GM21360 (cell line): ENCODE measurements at regions not wholly inside any gene's neighbourhood (a gene's known extent, or its start where the extent isn't known, plus 50 kb on each side); places are given as distances from the start of the nearest gene placed in this dataset.

Source experiments
- ATAC-seq: cut with Tn5 transposase; IDR thresholded peaks from one replicate; pipeline ENCODE4 v1.9.1; 2021; ENCODE audit warnings: mild to moderate bottlenecking, moderate library complexity; ENCODE audit not compliant: unreplicated experiment

GRCh38 chr13:58869566-58869965 is 1238.0 kb downstream of the PCDH17 start:
- ATAC-seq: no peak

DNA sequence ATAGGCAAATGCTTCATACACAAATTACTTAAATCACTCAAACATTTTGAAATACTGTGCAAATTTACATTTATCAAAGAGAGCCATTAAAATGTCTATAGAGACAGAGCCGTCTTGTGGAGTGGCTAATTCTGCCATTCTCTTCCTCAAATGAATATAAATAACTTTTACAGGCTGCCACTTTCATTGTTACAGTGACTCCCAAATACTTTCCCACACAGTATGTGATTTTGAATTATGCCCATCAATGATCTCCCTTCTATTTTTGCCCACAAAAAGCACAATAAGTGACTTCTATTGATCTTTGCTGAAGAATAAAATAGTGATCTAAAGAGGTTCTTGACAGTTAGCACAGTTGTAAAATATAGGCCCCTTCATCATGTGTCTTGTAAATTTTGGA is 1244.9 kb downstream of the PCDH17 start:
- no peak for ATAC-seq

DNA sequence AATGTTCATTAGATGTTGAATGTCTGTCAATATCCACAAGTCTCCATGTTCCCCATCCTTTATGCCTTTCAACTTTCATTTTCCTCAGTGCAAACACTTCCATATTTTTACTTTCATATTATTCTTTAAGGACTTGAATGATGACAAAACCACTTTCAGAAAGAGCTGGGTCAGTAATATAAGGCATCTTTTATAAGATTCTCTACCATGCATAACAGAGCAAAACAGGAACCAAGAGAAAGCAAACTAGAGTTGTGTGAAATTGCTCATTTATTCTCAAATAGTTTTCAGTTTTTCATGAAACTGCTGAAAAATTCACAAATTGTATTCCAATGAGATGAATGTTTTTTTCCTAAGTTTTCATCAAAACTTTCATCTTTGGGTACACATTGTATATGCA is 1247.6 kb downstream of the PCDH17 start:
- ATAC-seq: no peak

DNA sequence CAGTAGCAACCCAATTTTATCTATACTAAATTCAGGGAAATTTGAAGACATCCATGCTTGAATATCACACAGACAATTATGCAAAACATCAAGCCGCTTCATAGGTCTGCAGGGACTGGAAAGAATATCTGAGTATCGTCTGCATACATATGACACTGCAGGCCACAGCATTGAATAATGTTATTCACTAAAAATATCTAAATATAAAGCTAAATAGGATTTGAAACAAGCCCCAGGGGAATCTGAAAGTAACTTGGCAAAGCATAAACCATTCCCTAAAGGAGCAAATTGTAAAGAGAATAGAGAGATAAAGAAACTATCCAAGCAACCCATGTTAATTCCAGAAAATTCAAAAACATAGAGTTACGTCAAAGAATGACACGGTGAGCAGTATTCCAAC is 1251.0 kb downstream of the PCDH17 start:
- ATAC-seq: no peak

DNA sequence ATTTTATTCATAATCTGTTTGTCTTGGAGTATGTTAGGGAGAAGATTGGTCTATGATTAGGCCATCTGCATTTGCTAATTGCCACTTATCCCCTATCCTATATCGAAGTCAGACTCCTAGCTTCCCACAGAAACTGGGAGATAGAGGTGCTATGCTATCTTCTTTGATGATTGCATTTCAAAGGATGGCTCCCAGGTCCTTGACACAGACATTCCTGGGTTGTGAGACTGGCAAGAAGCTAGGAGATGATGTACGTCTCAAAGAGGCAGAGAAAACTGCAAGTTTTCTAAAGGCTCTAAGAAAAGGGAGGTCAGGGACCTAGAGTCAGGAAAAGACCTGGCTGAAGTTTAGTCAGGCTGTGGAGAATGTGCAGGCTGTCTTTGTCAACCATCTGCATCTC is 1251.9 kb downstream of the PCDH17 start:
- ATAC-seq: no peak

DNA sequence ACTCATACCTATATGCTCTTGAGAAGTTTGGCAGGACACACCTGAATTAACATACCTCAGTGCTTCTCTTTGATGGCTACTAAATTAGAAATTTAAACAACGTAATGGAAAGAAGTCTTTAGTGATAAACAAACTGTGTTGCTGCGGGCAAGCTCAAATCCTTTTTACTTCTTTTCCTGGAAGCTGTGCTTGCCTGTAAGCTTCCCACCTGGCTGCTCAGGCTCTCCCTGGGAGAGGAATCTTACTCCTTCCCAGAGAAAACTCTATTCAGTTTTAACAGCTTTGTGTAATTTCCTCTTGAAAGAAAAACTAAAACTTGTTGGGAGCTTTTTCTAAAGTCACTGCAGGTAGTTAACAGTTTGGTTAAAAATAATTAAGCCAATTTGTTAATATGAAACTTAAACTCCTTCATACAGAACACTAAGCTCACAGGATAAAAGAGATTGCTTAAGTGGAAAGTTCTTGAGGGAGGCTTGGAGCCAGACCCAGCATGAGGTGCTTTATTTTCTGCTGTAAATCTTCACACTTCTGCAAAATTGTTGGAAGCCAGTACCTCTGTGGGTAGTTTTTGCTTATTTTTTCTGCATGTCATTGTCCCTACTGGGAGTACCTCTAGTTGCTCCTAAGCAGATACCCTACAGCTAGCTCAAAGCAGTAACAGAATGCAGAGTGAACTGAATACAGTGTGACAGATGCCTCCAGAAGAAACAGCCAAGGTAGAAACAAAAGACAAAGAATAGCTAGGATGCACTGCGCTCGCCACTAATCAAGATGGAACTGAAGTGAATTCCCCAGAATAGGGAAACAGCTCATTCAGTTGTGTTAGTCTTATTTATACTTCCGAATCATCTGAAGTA is 1253.0 kb downstream of the PCDH17 start:
- ATAC-seq: no peak

DNA sequence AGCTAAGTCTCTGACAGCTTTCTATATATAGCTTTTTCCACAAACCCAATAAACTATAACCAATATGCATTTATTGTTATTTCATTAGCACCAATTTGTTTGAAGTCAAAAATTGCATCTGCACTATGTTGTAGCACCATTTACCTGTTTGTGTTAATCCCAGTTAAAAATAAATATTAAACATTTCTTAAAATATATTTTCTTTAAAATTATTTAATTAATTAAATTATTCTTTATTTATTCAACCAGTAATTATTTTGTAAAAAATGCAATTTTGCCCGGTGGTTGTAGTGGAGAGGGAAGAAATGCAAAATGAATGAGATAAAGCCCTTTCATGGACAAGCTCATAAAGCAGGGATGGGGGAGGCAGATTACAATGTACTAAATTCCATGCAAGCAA is 1257.9 kb downstream of the PCDH17 start:
- ATAC-seq: no peak

DNA sequence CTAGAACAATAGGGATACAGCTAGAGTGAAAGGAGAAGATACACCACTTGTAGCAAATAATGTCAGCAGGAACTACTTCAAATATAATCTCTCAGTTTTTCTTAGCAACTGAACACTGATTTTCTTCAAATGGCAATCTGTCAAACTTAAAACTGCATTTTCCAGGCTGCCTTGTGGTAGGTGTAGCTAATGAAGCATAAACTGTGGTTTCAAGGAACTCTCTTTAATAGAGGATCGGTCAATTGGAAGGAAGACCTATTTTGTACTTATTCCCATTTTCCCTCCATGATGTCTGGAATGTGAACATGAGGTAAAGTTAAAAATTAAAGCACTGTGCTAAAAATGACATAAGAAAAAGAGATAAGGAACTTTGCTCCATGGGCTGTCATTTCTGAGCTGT is 1261.9 kb downstream of the PCDH17 start:
- ATAC-seq: no peak

GRCh38 chr13:58906329-58907007 is 1257.3 kb downstream of the DIAPH3 start:
- no peak for ATAC-seq

DNA sequence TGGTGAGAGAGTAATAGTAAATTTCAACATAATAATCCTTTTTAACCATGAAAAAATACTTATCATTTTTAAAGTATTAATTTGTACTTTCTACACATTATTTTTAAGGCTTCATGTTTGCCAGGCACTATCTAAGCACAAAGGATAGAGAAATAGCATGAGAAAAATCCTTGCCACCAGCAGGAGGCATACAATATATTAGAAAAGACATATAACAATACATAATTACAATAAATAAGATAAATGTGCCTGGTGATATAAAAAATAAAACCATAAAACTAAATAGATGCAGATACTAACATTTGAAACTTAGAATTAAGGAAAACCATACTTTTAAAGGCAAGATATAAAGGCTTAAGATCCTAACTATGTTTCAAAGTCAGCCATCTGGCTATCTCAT is 1256.4 kb downstream of the DIAPH3 start:
- no peak for ATAC-seq

GRCh38 chr13:58908019-58908679 is 1255.6 kb downstream of the DIAPH3 start:
- ATAC-seq: no peak

GRCh38 chr13:58919551-58919950 is 1244.2 kb downstream of the DIAPH3 start:
- no peak for ATAC-seq

DNA sequence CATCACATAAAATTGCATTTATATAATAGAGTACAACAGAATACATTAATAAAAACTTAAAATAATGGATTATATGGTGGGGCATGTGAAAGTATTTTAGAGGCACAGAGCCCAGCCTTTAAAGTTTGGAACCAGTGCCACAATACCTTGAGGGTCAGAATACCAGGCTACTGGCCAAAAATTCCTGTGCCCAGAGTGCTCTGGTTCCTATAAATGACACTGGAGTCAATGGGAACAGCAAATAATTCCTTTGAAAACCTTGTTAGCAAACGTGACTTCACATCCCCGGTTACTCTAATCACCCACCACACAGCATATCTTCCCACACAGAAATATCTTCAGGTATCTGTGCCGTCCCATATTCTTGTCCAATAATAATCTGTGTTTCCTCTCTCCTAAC is 1242.6 kb downstream of the DIAPH3 start:
- ATAC-seq: no peak

GRCh38 chr13:58926858-58927257 is 1236.9 kb downstream of the DIAPH3 start:
- ATAC-seq: no peak

DNA sequence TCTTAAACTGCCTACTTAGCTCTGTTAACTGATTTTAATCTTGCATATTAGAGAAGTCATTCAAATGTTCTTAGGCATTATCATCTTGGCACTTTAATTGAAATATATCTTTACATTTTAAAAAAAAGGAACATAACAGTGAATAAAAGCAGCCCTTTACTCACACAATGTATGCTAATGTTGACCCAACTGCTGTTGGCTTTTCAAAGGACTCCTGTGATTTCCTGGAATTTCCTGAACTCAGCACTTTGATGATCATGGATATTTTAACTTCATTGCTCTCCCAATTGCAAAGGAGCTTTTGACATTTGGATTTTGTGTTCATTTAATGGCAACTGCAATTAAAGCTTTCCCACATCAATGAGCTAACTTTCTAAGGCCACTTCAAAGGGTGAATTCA is 1230.3 kb downstream of the DIAPH3 start:
- no peak for ATAC-seq

DNA sequence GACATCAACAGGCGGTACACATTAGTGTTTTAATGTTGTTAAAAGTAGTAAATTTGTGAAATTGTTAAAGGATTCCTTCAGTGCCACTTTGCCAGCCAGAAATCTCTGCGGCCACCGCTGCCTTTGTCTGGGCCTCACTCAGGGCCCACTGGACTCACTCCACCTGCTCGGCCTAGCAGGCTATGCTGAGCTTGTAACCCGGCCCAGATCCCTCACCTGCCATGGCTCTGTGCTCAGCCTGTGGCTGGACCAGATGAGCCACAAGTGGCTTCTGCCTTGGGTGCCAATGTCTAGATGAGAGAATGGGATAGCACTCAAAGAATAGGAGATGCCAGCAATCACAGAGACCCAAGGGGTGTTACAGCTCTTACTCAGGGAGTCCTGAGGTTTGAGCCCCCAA is 1228.0 kb downstream of the DIAPH3 start:
- no peak for ATAC-seq

GRCh38 chr13:58946274-58946673 is 1217.5 kb downstream of the DIAPH3 start:
- no peak for ATAC-seq

DNA sequence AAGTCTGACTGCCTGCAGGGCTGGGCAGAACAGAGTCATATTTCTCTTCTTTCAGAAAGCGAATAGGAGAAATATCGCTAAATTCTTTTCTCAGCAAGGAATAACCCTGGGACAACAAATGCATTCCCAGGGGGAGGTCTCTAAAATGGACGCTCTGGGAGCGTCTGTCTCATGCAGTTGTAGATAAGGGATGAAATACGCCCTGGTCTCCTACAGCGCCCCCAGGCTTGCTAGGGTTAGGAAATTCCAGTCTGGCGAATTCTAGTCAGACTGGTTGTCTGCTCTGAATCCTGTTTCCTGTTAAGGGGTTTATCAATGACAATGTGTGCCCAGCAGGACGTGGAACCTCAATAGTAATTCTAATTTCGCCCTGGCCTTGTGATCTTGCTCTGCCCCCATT is 1214.1 kb downstream of the DIAPH3 start:
- no peak for ATAC-seq

GRCh38 chr13:58950911-58951310 is 1212.8 kb downstream of the DIAPH3 start:
- ATAC-seq: no peak

GRCh38 chr13:58953638-58954037 is 1210.1 kb downstream of the DIAPH3 start:
- ATAC-seq: peak; percentile 88

DNA sequence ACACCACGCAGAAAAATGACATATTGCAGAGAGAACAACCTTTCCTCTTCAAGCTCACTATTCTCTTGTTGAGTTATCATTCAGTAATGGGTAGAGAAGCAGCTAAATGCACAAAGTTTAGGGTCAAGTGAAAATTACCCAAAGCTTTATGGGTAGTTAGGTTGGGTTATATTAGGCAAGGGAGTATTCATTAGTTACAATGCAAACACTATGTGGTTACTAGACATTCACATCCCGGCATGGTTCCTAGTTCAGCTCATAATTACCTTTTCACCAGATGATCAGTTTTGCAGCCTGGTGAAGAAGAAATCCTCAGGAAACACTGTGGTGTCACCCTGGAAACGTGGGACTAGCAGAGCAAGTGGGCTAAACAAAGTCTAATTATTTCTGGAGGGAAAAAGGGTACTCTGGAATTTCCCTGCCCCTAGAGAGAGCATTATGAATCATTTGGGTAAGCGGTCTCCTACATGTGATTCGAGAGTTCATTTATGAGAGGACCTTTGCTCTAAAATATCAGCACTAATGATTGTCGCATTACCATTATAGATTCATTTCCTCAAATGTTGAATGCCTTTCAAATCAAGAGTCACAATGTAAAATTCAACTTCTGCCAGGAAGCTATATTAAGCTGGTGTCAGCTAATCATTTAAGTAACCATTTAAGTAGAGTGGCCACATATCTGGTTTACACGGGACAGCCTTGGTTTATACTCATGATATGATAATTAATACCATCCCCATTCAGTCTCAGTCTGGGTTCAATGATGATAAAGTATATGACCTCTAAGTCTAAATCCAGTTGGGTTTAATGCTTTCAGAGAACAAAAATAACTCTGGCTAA is 1208.0 kb downstream of the DIAPH3 start:
- ATAC-seq: peak; percentile 51
